Fibroblast of lung (primary cell): ENCODE measurements at regions not wholly inside any gene's neighbourhood (a gene's known extent, or its start where the extent isn't known, plus 50 kb on each side); places are given as distances from the start of the nearest gene placed in this dataset.

Experiments
- DNase-seq, 2 donors: peaks; one replicate each; pipeline versions ENCODE4 v3.0.0 to v3.0.0-alpha.2; 2010; ENCODE audit warnings: low read depth in 2 of 2
- H2AFZ ChIP-seq: 2 replicates; pipeline ENCODE4 v1.5.1; 2012; ENCODE audit warnings: low read length, control low read depth, inconsistent platforms
- H3K27ac ChIP-seq: 2 replicates; pipeline ENCODE4 v1.5.1; 2011; ENCODE audit warnings: low read length, control low read depth; ENCODE audit not compliant: insufficient read depth
- H3K27me3 ChIP-seq: 2 replicates; pipeline ENCODE4 v1.5.1; 2011; ENCODE audit warnings: mild to moderate bottlenecking, low read length; ENCODE audit not compliant: control insufficient read depth, insufficient read depth
- H3K36me3 ChIP-seq: 2 replicates; pipeline ENCODE4 v1.5.1; 2011; ENCODE audit warnings: low read length; ENCODE audit not compliant: control insufficient read depth, insufficient read depth
- H3K4me1 ChIP-seq: 2 replicates; pipeline ENCODE4 v1.5.1; 2011; ENCODE audit warnings: low read length; ENCODE audit not compliant: control insufficient read depth, insufficient read depth; ENCODE audit errors: extremely low read depth
- H3K4me2 ChIP-seq: 2 replicates; pipeline ENCODE4 v1.5.1; 2011; ENCODE audit warnings: low read length, control low read depth; ENCODE audit not compliant: insufficient read depth; ENCODE audit errors: extremely low read depth
- H3K4me3 ChIP-seq, 4 experiments: fragments of 200-600 bp in 1 of 4; sonication (generic) in 1 of 4; replicated peaks in 1 of 4; 2 replicates each; pipeline ENCODE4 v1.5.1; 2011 to 2016; ENCODE audit warnings: low read length in 4 of 4, low read depth in 3 of 4, mild to moderate bottlenecking in 3 of 4, control low read depth in 2 of 4, inconsistent platforms in 1 of 4, mixed read lengths in 1 of 4; ENCODE audit not compliant: insufficient read depth in 1 of 4; ENCODE audit errors: control extremely low read depth in 1 of 4
- H3K79me2 ChIP-seq: 2 replicates; pipeline ENCODE4 v1.5.1; 2012; ENCODE audit warnings: mild to moderate bottlenecking, low read length, inconsistent platforms; ENCODE audit not compliant: control insufficient read depth, insufficient read depth
- H3K9ac ChIP-seq: 2 replicates; pipeline ENCODE4 v1.5.1; 2011; ENCODE audit warnings: mild to moderate bottlenecking, low read length, control low read depth; ENCODE audit not compliant: insufficient read depth
- H3K9me3 ChIP-seq: 2 replicates; pipeline ENCODE4 v1.5.1; 2012; ENCODE audit warnings: low read depth, low read length; ENCODE audit not compliant: control insufficient read depth, insufficient read depth
- H4K20me1 ChIP-seq: 2 replicates; pipeline ENCODE4 v1.5.1; 2011; ENCODE audit warnings: low read length; ENCODE audit not compliant: control insufficient read depth, insufficient read depth; ENCODE audit errors: extremely low read depth
- CTCF ChIP-seq, 2 donors: IDR thresholded peaks in 1 of 2; conservative IDR thresholded peaks in 1 of 2; 1 replicate in 1 of 2; 2 replicates in 1 of 2; pipeline ENCODE4 v1.5.1; 2011 to 2012; ENCODE audit warnings: low read length in 2 of 2, control low read depth in 1 of 2, inconsistent platforms in 1 of 2, low read depth in 1 of 2, mild to moderate bottlenecking in 1 of 2
- EZH2 ChIP-seq: IDR thresholded peaks from 2 replicates; pipeline ENCODE4 v1.5.1; 2012; ENCODE audit warnings: low read length, control low read depth, mild to moderate bottlenecking; ENCODE audit errors: missing control alignments

- no peaks in the 10 kb centered on the region for H3K79me2 ChIP-seq
- H3K27ac ChIP-seq, result no peak overlapping the region
- H3K4me3 ChIP-seq, result no peak overlapping the region
- H3K36me3 ChIP-seq, result no peaks in the 10 kb centered on the region
- H3K9me3 ChIP-seq, result no peaks in the 10 kb centered on the region
- no peak for TF ChIP-seq CTCF (conservative IDR thresholded peaks at IDR 0.05 in 1 of 2, IDR thresholded peaks at IDR 0.05 in 1 of 2; ENCODE audit: low read depth in 1 of 2, low read length in 2 of 2)
- no peak for TF ChIP-seq EZH2
- no peaks in the 10 kb centered on the region for H3K27me3 ChIP-seq
- H3K4me1 ChIP-seq, result no peaks in the 10 kb centered on the region
- no peaks in the 10 kb centered on the region for H4K20me1 ChIP-seq
- no peak for DNase-seq
- H3K4me2 ChIP-seq, result no peak overlapping the region
- no peak overlapping the region for H2AFZ ChIP-seq
- H3K9ac ChIP-seq, result no peak overlapping the region
These were observed 210.0 kb downstream of the KLHL4 start for GRCh38 chrX:87727620-87728019.

GRCh38 chrX:87728024-87728423 is 210.4 kb downstream of the KLHL4 start:
- no peaks in the 10 kb centered on the region for H3K27me3 ChIP-seq
- no peaks in the 10 kb centered on the region for H3K36me3 ChIP-seq
- no peak overlapping the region for H3K9ac ChIP-seq
- H3K9me3 ChIP-seq, result no peaks in the 10 kb centered on the region
- TF ChIP-seq EZH2 (no peak), CTCF (conservative IDR thresholded peaks at IDR 0.05 in 1 of 2, IDR thresholded peaks at IDR 0.05 in 1 of 2; ENCODE audit: low read depth in 1 of 2, low read length in 2 of 2) (no peak)
- H4K20me1 ChIP-seq, result no peaks in the 10 kb centered on the region
- no peaks in the 10 kb centered on the region for H3K79me2 ChIP-seq
- no peak overlapping the region for H3K4me2 ChIP-seq
- H3K4me1 ChIP-seq, result no peaks in the 10 kb centered on the region
- H3K4me3 ChIP-seq, result no peak overlapping the region
- H3K27ac ChIP-seq, result no peak overlapping the region
- DNase-seq, result no peak
- H2AFZ ChIP-seq, result no peak overlapping the region

GRCh38 chrX:87728459-87728858 is 210.9 kb downstream of the KLHL4 start:
- H3K79me2 ChIP-seq, result no peaks in the 10 kb centered on the region
- no peak overlapping the region for H3K9ac ChIP-seq
- TF ChIP-seq CTCF (conservative IDR thresholded peaks at IDR 0.05 in 1 of 2, IDR thresholded peaks at IDR 0.05 in 1 of 2; ENCODE audit: low read depth in 1 of 2, low read length in 2 of 2) (no peak), EZH2 (no peak)
- no peak for DNase-seq
- H3K27ac ChIP-seq, result no peak overlapping the region
- no peaks in the 10 kb centered on the region for H3K36me3 ChIP-seq
- no peaks in the 10 kb centered on the region for H3K9me3 ChIP-seq
- H4K20me1 ChIP-seq, result no peaks in the 10 kb centered on the region
- no peaks in the 10 kb centered on the region for H3K27me3 ChIP-seq
- no peaks in the 10 kb centered on the region for H3K4me1 ChIP-seq
- no peak overlapping the region for H3K4me2 ChIP-seq
- H3K4me3 ChIP-seq, result no peak overlapping the region
- no peak overlapping the region for H2AFZ ChIP-seq
